ENCODE measurements at regions not wholly inside any gene's neighbourhood (a gene's known extent, or its start where the extent isn't known, plus 50 kb on each side); places are given as distances from the start of the nearest gene placed in this dataset.

GRCh38 chr2:199206536-199206935 is 251.2 kb downstream of the SATB2 start:
- DNase-seq (ENCODE audit: low spot score), result no peak
- WGBS, result 81% methylated on average over 9 of the region's 9 CpGs
- no peak overlapping the region for H3K9ac ChIP-seq (ENCODE audit: low read depth in 1 of 2, low read length in 2 of 2)
- no peaks in the 10 kb centered on the region for H3K4me1 ChIP-seq (ENCODE audit: control insufficient read depth in 4 of 4, insufficient read depth in 4 of 4, low read length in 3 of 4)
- TF ChIP-seq SP1 (IDR thresholded peaks at IDR 0.05) (no peak), RAD21 (IDR thresholded peaks at IDR 0.05) (no peak), RXRA (IDR thresholded peaks at IDR 0.05) (no peak), REST (IDR thresholded peaks at IDR 0.05) (no peak), NR2F2 (IDR thresholded peaks at IDR 0.05) (no peak)
- H3K4me3 ChIP-seq (ENCODE audit: low read depth in 1 of 3, low read length in 3 of 3), result no peak overlapping the region
- H3K27me3 ChIP-seq (ENCODE audit: control insufficient read depth in 4 of 4, insufficient read depth in 4 of 4, low read length in 3 of 4), result peaks cover 0 to 3% (median 0%) of the 10 kb centered on the region in 4 donors
- peaks cover 0 to 5% (median 2%) of the 10 kb centered on the region in 4 donors for H3K9me3 ChIP-seq (ENCODE audit: control insufficient read depth in 4 of 4, low read length in 3 of 4)
- H3K27ac ChIP-seq (ENCODE audit: low read depth in 1 of 2, low read length in 2 of 2), result no peak overlapping the region
- no peaks in the 10 kb centered on the region for H3K36me3 ChIP-seq (ENCODE audit: control insufficient read depth in 4 of 4, insufficient read depth in 3 of 4, low read depth in 1 of 4, low read length in 3 of 4)

GRCh38 chr2:199202964-199203363 is 254.8 kb downstream of the SATB2 start:
- DNase-seq (ENCODE audit: low spot score), result no peak
- 67% methylated on average over 5 of the region's 5 CpGs for WGBS

GRCh38 chr2:199201539-199201938 is 256.2 kb downstream of the SATB2 start:
- Histone ChIP-seq H3K27ac (ENCODE audit: low read depth in 1 of 2, low read length in 2 of 2) (no peak overlapping the region), H3K9me3 (ENCODE audit: control insufficient read depth in 4 of 4, low read length in 3 of 4) (no peaks in the 10 kb centered on the region), H3K4me1 (ENCODE audit: control insufficient read depth in 4 of 4, insufficient read depth in 4 of 4, low read length in 3 of 4) (no peaks in the 10 kb centered on the region), H3K9ac (ENCODE audit: low read depth in 1 of 2, low read length in 2 of 2) (no peak overlapping the region), H3K27me3 (ENCODE audit: control insufficient read depth in 4 of 4, insufficient read depth in 4 of 4, low read length in 3 of 4) (peaks cover 0 to 3% (median 0%) of the 10 kb centered on the region in 4 donors), H3K4me3 (ENCODE audit: low read depth in 1 of 3, low read length in 3 of 3) (no peak overlapping the region), H3K36me3 (ENCODE audit: control insufficient read depth in 4 of 4, insufficient read depth in 3 of 4, low read depth in 1 of 4, low read length in 3 of 4) (no peaks in the 10 kb centered on the region)
- WGBS, result 71% methylated on average over 1 of the region's 1 CpG
- TF ChIP-seq FOXA2 (IDR thresholded peaks at IDR 0.05) (no peak), ATF3 (IDR thresholded peaks at IDR 0.05) (no peak), GABPA (IDR thresholded peaks at IDR 0.05 in 1 of 2, conservative IDR thresholded peaks at IDR 0.05 in 1 of 2) (no peak), FOXA1 (IDR thresholded peaks at IDR 0.05) (no peak), ZBTB33 (IDR thresholded peaks at IDR 0.05) (no peak), EGR1 (IDR thresholded peaks at IDR 0.05; ENCODE audit: low read depth in 2 of 2) (no peak)
- DNase-seq (ENCODE audit: low spot score), result no peak

More at GRCh38 chr2:199202964-199203363, 254.8 kb downstream of the SATB2 start:
- no peaks in the 10 kb centered on the region for H3K9me3 ChIP-seq (ENCODE audit: control insufficient read depth in 4 of 4, low read length in 3 of 4)
- H3K9ac ChIP-seq (ENCODE audit: low read depth in 1 of 2, low read length in 2 of 2), result no peak overlapping the region
- H3K4me1 ChIP-seq (ENCODE audit: control insufficient read depth in 4 of 4, insufficient read depth in 4 of 4, low read length in 3 of 4), result no peaks in the 10 kb centered on the region
- H3K27ac ChIP-seq (ENCODE audit: low read depth in 1 of 2, low read length in 2 of 2), result no peak overlapping the region
- TF ChIP-seq YY1 (IDR thresholded peaks at IDR 0.05), result no peak
- no peak for TF ChIP-seq EGR1 (IDR thresholded peaks at IDR 0.05; ENCODE audit: low read depth in 2 of 2)
- no peak for TF ChIP-seq RAD21 (IDR thresholded peaks at IDR 0.05)
- peaks cover 0 to 3% (median 0%) of the 10 kb centered on the region in 4 donors for H3K27me3 ChIP-seq (ENCODE audit: control insufficient read depth in 4 of 4, insufficient read depth in 4 of 4, low read length in 3 of 4)
- H3K36me3 ChIP-seq (ENCODE audit: control insufficient read depth in 4 of 4, insufficient read depth in 3 of 4, low read depth in 1 of 4, low read length in 3 of 4), result no peaks in the 10 kb centered on the region
- no peak overlapping the region for H3K4me3 ChIP-seq (ENCODE audit: low read depth in 1 of 3, low read length in 3 of 3)

Measured in liver (tissue), 7 donors.